Uterus (tissue), 3 donors: ENCODE measurements at regions not wholly inside any gene's neighbourhood (a gene's known extent, or its start where the extent isn't known, plus 50 kb on each side); places are given as distances from the start of the nearest gene placed in this dataset.

Experiments
- DNase-seq, 2 donors: peaks; one replicate each; pipeline ENCODE4 v3.0.0-alpha.2; 2019 to 2020
- H3K27ac ChIP-seq, 2 donors: fragments of 200-600 bp; sonication (generic); 1 replicate in 1 of 2; 2 replicates in 1 of 2; pipeline ENCODE4 v1.5.1; 2016 to 2018
- H3K27me3 ChIP-seq, 2 donors: fragments of 200-600 bp; sonication (generic); one replicate each; pipeline ENCODE4 v1.5.1; 2018 to 2019; ENCODE audit warnings: control low read depth in 1 of 2
- H3K36me3 ChIP-seq, 2 donors: fragments of 200-600 bp; sonication (generic); one replicate each; pipeline ENCODE4 v1.5.1; 2019; ENCODE audit warnings: control low read depth in 1 of 2
- H3K4me1 ChIP-seq, 2 donors: fragments of 200-600 bp; sonication (generic); one replicate each; pipeline ENCODE4 v1.5.1; 2018 to 2019; ENCODE audit warnings: control low read depth in 1 of 2
- H3K4me3 ChIP-seq, 2 donors: fragments of 200-600 bp; sonication (generic); 1 replicate in 1 of 2; 2 replicates in 1 of 2; pipeline ENCODE4 v1.5.1; 2018 to 2019; ENCODE audit warnings: mild to moderate bottlenecking in 1 of 2
- H3K9me3 ChIP-seq, 2 donors: fragments of 200-600 bp; sonication (generic); one replicate each; pipeline ENCODE4 v1.5.1; 2019; ENCODE audit warnings: control low read depth in 1 of 2
- CTCF ChIP-seq, 4 experiments: fragments of 200-600 bp in 2 of 4; fragments of 450-650 bp in 2 of 4; sonication (generic) in 2 of 4; IDR thresholded peaks; one replicate each; pipeline ENCODE4 v1.5.1; 2016 to 2019; ENCODE audit warnings: antibody characterized with exemption in 4 of 4, mild to moderate bottlenecking in 2 of 4, moderate library complexity in 1 of 4
- POLR2A ChIP-seq, 2 donors: fragments of 450-650 bp; IDR thresholded peaks; one replicate each; pipeline ENCODE4 v1.6.1; 2016; ENCODE audit warnings: antibody characterized with exemption in 2 of 2, mild to moderate bottlenecking in 1 of 2, moderate library complexity in 1 of 2
- intact Hi-C: fragments of 100-400 bp; cut with DNase I; formaldehyde crosslinking; loops from one replicate; pipeline ENCODE4 v1.15.1; 2023; ENCODE audit warnings: low total_unique reads
- donor health status: DM: yes; HTN: yes; CAD: no.

- Histone ChIP-seq H3K27me3 (no peaks in the 10 kb centered on the region), H3K9me3 (no peaks in the 10 kb centered on the region), H3K4me3 (no peak overlapping the region), H3K27ac (no peak overlapping the region), H3K4me1 (no peaks in the 10 kb centered on the region), H3K36me3 (no peaks in the 10 kb centered on the region)
- TF ChIP-seq POLR2A (IDR thresholded peaks at IDR 0.05) (no peak), CTCF (IDR thresholded peaks at IDR 0.05) (no peak)
- intact Hi-C loops = no loop called here
- DNase-seq = no peak
Measured at GRCh38 chr15:69625328-69625727, 172.7 kb downstream of the RPLP1 start.

- no peaks in the 10 kb centered on the region for H3K9me3 ChIP-seq
- no peak overlapping the region for H3K4me3 ChIP-seq
- H3K27ac ChIP-seq = no peak overlapping the region
- no peaks in the 10 kb centered on the region for H3K27me3 ChIP-seq
- TF ChIP-seq POLR2A (IDR thresholded peaks at IDR 0.05) = no peak
- TF ChIP-seq CTCF (IDR thresholded peaks at IDR 0.05) = no peak
- intact Hi-C loops = no loop called here
- H3K4me1 ChIP-seq = no peaks in the 10 kb centered on the region
- H3K36me3 ChIP-seq = no peaks in the 10 kb centered on the region
- DNase-seq = no peak
Measured at GRCh38 chr15:69626095-69627066, 173.8 kb downstream of the RPLP1 start.

GRCh38 chr15:69627548-69628158 is 175.0 kb downstream of the RPLP1 start:
- TF ChIP-seq CTCF (IDR thresholded peaks at IDR 0.05) (no peak), POLR2A (IDR thresholded peaks at IDR 0.05) (no peak)
- Histone ChIP-seq H3K27me3 (no peaks in the 10 kb centered on the region), H3K4me1 (no peaks in the 10 kb centered on the region), H3K27ac (no peak overlapping the region), H3K36me3 (no peaks in the 10 kb centered on the region), H3K4me3 (no peak overlapping the region), H3K9me3 (no peaks in the 10 kb centered on the region)
- intact Hi-C loops = no loop called here
- DNase-seq = no peak

- Histone ChIP-seq H3K4me3 (no peak overlapping the region), H3K4me1 (no peaks in the 10 kb centered on the region), H3K27ac (no peak overlapping the region), H3K36me3 (no peaks in the 10 kb centered on the region), H3K9me3 (no peaks in the 10 kb centered on the region), H3K27me3 (no peaks in the 10 kb centered on the region)
- no peak for DNase-seq
- intact Hi-C loops = no loop called here
- no peak for TF ChIP-seq POLR2A (IDR thresholded peaks at IDR 0.05)
Measured at GRCh38 chr15:69628256-69629093, 175.9 kb downstream of the RPLP1 start.

GRCh38 chr15:69629631-69630161 is 177.1 kb downstream of the RPLP1 start:
- Histone ChIP-seq H3K27me3 (no peaks in the 10 kb centered on the region), H3K36me3 (no peaks in the 10 kb centered on the region), H3K4me3 (no peak overlapping the region), H3K9me3 (no peaks in the 10 kb centered on the region), H3K27ac (no peak overlapping the region), H3K4me1 (no peaks in the 10 kb centered on the region)
- TF ChIP-seq POLR2A (IDR thresholded peaks at IDR 0.05) = no peak
- no peak for TF ChIP-seq CTCF (IDR thresholded peaks at IDR 0.05)
- intact Hi-C loops = no loop called here
- DNase-seq = no peak
